PC-3 (cell line): ENCODE measurements at regions not wholly inside any gene's neighbourhood (a gene's known extent, or its start where the extent isn't known, plus 50 kb on each side); places are given as distances from the start of the nearest gene placed in this dataset.

ENCODE experiments used
- ATAC-seq: fragments of 200-7000 bp; cut with Tn5 transposase; 2 replicates; pipeline ENCODE4 v1.9.1; 2020; ENCODE audit warnings: mild to moderate bottlenecking, moderate library complexity
- BruUV-seq: library from RNA; stranded (reverse); fragments of 400-500 nt; replicated peaks from 2 replicates; lab custom pipeline; 2021; lab: Mats Ljungman, UMichigan
- CTCF ChIA-PET: fragments of 300-600 bp; sonication (Branson Sonifier 250); formaldehyde crosslinking; loops from one replicate; lab custom pipeline; 2022; ENCODE audit warnings: antibody characterized with exemption; lab: Charles Lee
- POLR2A ChIA-PET: fragments of 300-600 bp; sonication (Branson Sonifier 250); formaldehyde crosslinking; loops from one replicate; lab custom pipeline; 2022; ENCODE audit warnings: antibody characterized with exemption; ENCODE audit not compliant: unreplicated experiment; lab: Charles Lee
- DNase-seq: peaks from one replicate; pipeline ENCODE4 v3.0.0-alpha.2; 2015
- H2AFZ ChIP-seq: fragments of 300-600 bp; sonication (generic); 2 replicates; pipeline ENCODE4 v1.6.0; 2016; ENCODE audit warnings: antibody characterized with exemption, low read length
- H3F3A ChIP-seq: fragments of 300-600 bp; sonication (generic); one replicate; pipeline ENCODE4 v1.6.0; 2017; ENCODE audit warnings: antibody characterized with exemption, low read length, control low read depth, mild to moderate bottlenecking; ENCODE audit not compliant: unreplicated experiment
- H3K27ac ChIP-seq: fragments of 300-600 bp; sonication (generic); 2 replicates; pipeline ENCODE4 v1.5.1; 2016; ENCODE audit warnings: mild to moderate bottlenecking, low read length
- H3K27me3 ChIP-seq: fragments of 300-600 bp; sonication (generic); 2 replicates; pipeline ENCODE4 v1.6.1; 2016; ENCODE audit warnings: low read length, mixed read lengths
- H3K36me3 ChIP-seq: fragments of 300-600 bp; sonication (generic); 2 replicates; pipeline ENCODE4 v1.6.1; 2016; ENCODE audit warnings: low read depth, mixed run types, low read length, mixed read lengths
- H3K4me1 ChIP-seq: fragments of 300-600 bp; sonication (generic); 2 replicates; pipeline ENCODE4 v1.5.1; 2016; ENCODE audit warnings: low read length; ENCODE audit not compliant: insufficient read depth
- H3K4me2 ChIP-seq: fragments of 300-600 bp; sonication (generic); 2 replicates; pipeline ENCODE4 v1.6.0; 2016; ENCODE audit warnings: low read length
- H3K4me3 ChIP-seq: fragments of 300-600 bp; sonication (generic); 2 replicates; pipeline ENCODE4 v1.5.1; 2016; ENCODE audit warnings: mild to moderate bottlenecking, low read length, mixed read lengths
- H3K79me2 ChIP-seq: fragments of 300-600 bp; sonication (generic); 2 replicates; pipeline ENCODE4 v1.6.1; 2017; ENCODE audit warnings: low read length, mixed read lengths
- H3K9ac ChIP-seq: fragments of 300-600 bp; sonication (generic); 2 replicates; pipeline ENCODE4 v1.6.0; 2016; ENCODE audit warnings: mild to moderate bottlenecking, low read length
- H3K9me2 ChIP-seq: fragments of 300-600 bp; sonication (generic); replicated peaks from 2 replicates; pipeline ENCODE4 v1.6.1; 2016; ENCODE audit warnings: mixed run types, low read length, mixed read lengths
- H3K9me3 ChIP-seq: fragments of 300-600 bp; sonication (generic); 2 replicates; pipeline ENCODE4 v1.6.1; 2016; ENCODE audit warnings: low read length, mixed read lengths
- H4K20me1 ChIP-seq: fragments of 300-600 bp; sonication (generic); 2 replicates; pipeline ENCODE4 v1.6.1; 2016; ENCODE audit warnings: low read length, mixed read lengths
- EZH2 ChIP-seq: fragments of 300-600 bp; sonication (generic); IDR thresholded peaks from one replicate; pipeline ENCODE4 v1.6.1; 2017; ENCODE audit warnings: antibody characterized with exemption, mild to moderate bottlenecking, low read length; ENCODE audit not compliant: unreplicated experiment
- EZH2phosphoT487 ChIP-seq: fragments of 300-600 bp; sonication (generic); IDR thresholded peaks from 2 replicates; pipeline ENCODE4 v1.6.1; 2018; ENCODE audit warnings: mild to moderate bottlenecking, antibody characterized with exemption, low read length, borderline replicate concordance
- intact Hi-C: fragments of 100-400 bp; cut with micrococcal nuclease; formaldehyde crosslinking; loops from 2 replicates; pipeline ENCODE4 v1.9.0; 2023
- TF ChIP-seq, protein P1 (sequence below): fragments of 300-600 bp; sonication (generic); conservative IDR thresholded peaks from 2 replicates; pipeline ENCODE4 v1.5.1; 2017; ENCODE audit warnings: antibody characterized with exemption, low read depth, mild to moderate bottlenecking, low read length

DNA sequence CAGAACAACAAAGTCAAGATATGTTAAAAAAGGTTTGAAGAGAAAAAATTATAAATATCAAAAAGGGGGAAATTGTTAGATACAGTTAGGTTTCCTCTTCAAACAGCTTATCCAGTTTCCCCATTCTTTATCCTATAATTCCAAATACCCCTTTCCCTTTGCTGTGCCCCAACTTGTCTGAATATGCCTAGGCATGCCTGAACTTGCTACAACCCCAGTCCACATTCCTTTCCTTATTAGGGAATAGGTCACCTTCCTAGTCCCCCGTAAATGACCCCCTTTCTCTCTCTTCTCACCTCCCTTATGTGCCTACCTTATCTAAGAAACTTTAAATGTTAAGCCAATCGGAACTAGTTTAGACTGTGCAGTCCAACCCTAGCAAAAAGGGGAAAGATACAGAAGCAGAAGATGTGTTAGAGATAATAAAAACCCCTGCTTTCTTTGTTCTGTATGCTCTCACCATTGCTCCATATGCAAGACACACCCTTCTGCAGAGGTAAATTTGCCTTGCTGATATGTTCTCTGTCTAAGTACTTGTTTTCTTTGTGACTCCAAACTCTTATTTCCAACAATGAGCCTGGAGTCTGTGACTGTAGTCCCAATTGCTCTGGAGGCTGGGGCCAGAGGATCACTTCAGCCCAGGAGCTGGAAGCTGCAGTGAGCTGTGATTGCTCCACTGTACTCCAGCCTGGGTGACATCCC, 810.1 kb downstream of the PLA2G4A start:
- H3K9ac ChIP-seq: no peak overlapping the region
- no peaks in the 10 kb centered on the region for H3K36me3 ChIP-seq
- H4K20me1 ChIP-seq: no peaks in the 10 kb centered on the region
- H3K4me3 ChIP-seq: no peak overlapping the region
- H3K27me3 ChIP-seq: no peaks in the 10 kb centered on the region
- H3K9me2 ChIP-seq: no peaks in the 10 kb centered on the region
- intact Hi-C loops: no loop called here
- ATAC-seq (no peak), DNase-seq (no peak)
- no peak overlapping the region for H3K27ac ChIP-seq
- ChIA-PET CTCF (no interaction called here), POLR2A (no interaction called here)
- H3K79me2 ChIP-seq: no peaks in the 10 kb centered on the region
- H3K4me2 ChIP-seq: no peak overlapping the region
- H2AFZ ChIP-seq: no peak overlapping the region
- no TSS peak for BruUV-seq
- TF ChIP-seq, protein P1, sequence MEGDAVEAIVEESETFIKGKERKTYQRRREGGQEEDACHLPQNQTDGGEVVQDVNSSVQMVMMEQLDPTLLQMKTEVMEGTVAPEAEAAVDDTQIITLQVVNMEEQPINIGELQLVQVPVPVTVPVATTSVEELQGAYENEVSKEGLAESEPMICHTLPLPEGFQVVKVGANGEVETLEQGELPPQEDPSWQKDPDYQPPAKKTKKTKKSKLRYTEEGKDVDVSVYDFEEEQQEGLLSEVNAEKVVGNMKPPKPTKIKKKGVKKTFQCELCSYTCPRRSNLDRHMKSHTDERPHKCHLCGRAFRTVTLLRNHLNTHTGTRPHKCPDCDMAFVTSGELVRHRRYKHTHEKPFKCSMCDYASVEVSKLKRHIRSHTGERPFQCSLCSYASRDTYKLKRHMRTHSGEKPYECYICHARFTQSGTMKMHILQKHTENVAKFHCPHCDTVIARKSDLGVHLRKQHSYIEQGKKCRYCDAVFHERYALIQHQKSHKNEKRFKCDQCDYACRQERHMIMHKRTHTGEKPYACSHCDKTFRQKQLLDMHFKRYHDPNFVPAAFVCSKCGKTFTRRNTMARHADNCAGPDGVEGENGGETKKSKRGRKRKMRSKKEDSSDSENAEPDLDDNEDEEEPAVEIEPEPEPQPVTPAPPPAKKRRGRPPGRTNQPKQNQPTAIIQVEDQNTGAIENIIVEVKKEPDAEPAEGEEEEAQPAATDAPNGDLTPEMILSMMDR: no peak
- TF ChIP-seq EZH2phosphoT487 (no peak), EZH2 (no peak)
- H3F3A ChIP-seq: no peaks in the 10 kb centered on the region
- H3K9me3 ChIP-seq: no peaks in the 10 kb centered on the region
- H3K4me1 ChIP-seq: no peaks in the 10 kb centered on the region

DNA sequence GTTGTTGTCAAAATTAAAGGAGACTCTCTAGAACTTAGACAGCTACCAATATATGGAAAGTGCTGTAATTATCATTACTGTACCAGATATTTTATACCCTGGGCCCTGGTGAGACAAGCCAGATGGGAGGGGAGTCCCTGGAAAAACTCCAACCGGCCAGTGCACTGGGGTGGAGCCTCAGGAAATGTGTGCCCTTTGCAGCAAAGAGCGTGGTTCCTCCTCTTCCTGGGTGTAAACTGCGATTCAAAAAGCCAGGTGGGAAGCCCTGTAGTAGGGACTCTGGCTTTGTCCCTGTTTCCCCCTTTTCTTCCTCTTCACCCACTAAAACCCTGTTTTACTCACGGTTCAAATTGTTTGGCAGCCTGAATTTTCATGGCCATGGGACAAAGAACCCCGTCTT, 812.3 kb downstream of the PLA2G4A start:
- H2AFZ ChIP-seq: no peak overlapping the region
- no peaks in the 10 kb centered on the region for H3K27me3 ChIP-seq
- TF ChIP-seq EZH2: no peak
- TF ChIP-seq EZH2phosphoT487: no peak
- TF ChIP-seq, protein P1: no peak
- H3K9me2 ChIP-seq: no peaks in the 10 kb centered on the region
- no peaks in the 10 kb centered on the region for H4K20me1 ChIP-seq
- no peaks in the 10 kb centered on the region for H3K36me3 ChIP-seq
- intact Hi-C loops: no loop called here
- H3F3A ChIP-seq: no peaks in the 10 kb centered on the region
- ChIA-PET POLR2A (no interaction called here), CTCF (no interaction called here)
- no peaks in the 10 kb centered on the region for H3K9me3 ChIP-seq
- no TSS peak for BruUV-seq
- ATAC-seq: no peak
- H3K27ac ChIP-seq: no peak overlapping the region
- no peaks in the 10 kb centered on the region for H3K79me2 ChIP-seq
- no peak overlapping the region for H3K4me2 ChIP-seq
- H3K4me3 ChIP-seq: no peak overlapping the region
- H3K4me1 ChIP-seq: no peaks in the 10 kb centered on the region
- no peak for DNase-seq
- no peak overlapping the region for H3K9ac ChIP-seq

DNA sequence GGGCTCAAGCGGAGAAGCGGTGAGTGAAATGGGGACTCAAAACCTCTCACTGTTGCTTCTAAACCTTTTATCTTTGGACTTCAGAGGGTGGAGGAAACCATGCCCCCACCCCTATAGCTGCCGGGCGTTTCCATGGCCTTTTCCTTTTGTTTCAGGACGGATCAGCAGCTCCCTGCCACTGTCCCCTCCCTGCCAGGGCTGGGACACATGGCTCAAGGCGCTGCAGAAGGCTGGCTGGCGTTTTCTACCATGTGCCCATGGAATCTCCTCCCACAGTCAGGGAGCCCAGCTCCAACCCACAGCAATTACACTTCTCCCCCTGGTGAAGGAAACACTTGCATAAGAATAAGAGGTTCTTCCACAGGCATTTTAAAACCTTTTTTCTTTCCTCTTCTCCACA, 812.7 kb downstream of the PLA2G4A start:
- ATAC-seq (no peak), DNase-seq (no peak)
- Histone ChIP-seq H3K27ac (no peak overlapping the region), H3K27me3 (no peaks in the 10 kb centered on the region), H3K9ac (no peak overlapping the region), H3K9me3 (no peaks in the 10 kb centered on the region), H3K4me2 (no peak overlapping the region), H3K9me2 (no peaks in the 10 kb centered on the region), H3K4me1 (no peaks in the 10 kb centered on the region), H3F3A (no peaks in the 10 kb centered on the region), H4K20me1 (no peaks in the 10 kb centered on the region), H3K36me3 (no peaks in the 10 kb centered on the region), H2AFZ (no peak overlapping the region), H3K4me3 (no peak overlapping the region), H3K79me2 (no peaks in the 10 kb centered on the region)
- CTCF ChIA-PET: no interaction called here
- no peak for TF ChIP-seq EZH2
- TF ChIP-seq, protein P1: no peak
- TF ChIP-seq EZH2phosphoT487: no peak
- POLR2A ChIA-PET: no interaction called here
- no TSS peak for BruUV-seq
- intact Hi-C loops: no loop called here
